Thymus (tissue), 11 donors: ENCODE measurements at regions not wholly inside any gene's neighbourhood (a gene's known extent, or its start where the extent isn't known, plus 50 kb on each side); places are given as distances from the start of the nearest gene placed in this dataset.

ENCODE experiments used
- DNase-seq, 9 donors: peaks; one replicate each; pipeline ENCODE4 v3.0.0-alpha.2; 2013; ENCODE audit warnings: low spot score in 9 of 9, low read depth in 6 of 9, missing footprints in 1 of 9
- H3K27ac ChIP-seq, 2 donors: one replicate each; pipeline ENCODE4 v1.5.1; 2013; ENCODE audit warnings: control low read depth in 1 of 2, low read depth in 1 of 2, low read length in 1 of 2, mild to moderate bottlenecking in 1 of 2, moderate library complexity in 1 of 2
- H3K27me3 ChIP-seq, 2 donors: one replicate each; pipeline ENCODE4 v1.5.1; 2013; ENCODE audit warnings: low read length in 1 of 2; ENCODE audit not compliant: control insufficient read depth in 2 of 2, insufficient read depth in 1 of 2
- H3K36me3 ChIP-seq, 2 donors: one replicate each; pipeline ENCODE4 v1.5.1; 2013; ENCODE audit warnings: low read length in 1 of 2, mild to moderate bottlenecking in 1 of 2, moderate library complexity in 1 of 2; ENCODE audit not compliant: control insufficient read depth in 2 of 2, insufficient read depth in 2 of 2
- H3K4me1 ChIP-seq, 2 donors: one replicate each; pipeline ENCODE4 v1.5.1; 2013; ENCODE audit warnings: low read length in 2 of 2; ENCODE audit not compliant: control insufficient read depth in 2 of 2, insufficient read depth in 2 of 2
- H3K4me3 ChIP-seq, 2 donors: one replicate each; pipeline ENCODE4 v1.5.1; 2013; ENCODE audit warnings: low read length in 2 of 2, control low read depth in 1 of 2, mild to moderate bottlenecking in 1 of 2
- H3K9me3 ChIP-seq, 2 donors: one replicate each; pipeline ENCODE4 v1.5.1; 2013; ENCODE audit warnings: low read length in 1 of 2, mild to moderate bottlenecking in 1 of 2; ENCODE audit not compliant: control insufficient read depth in 2 of 2, insufficient read depth in 1 of 2
- WGBS: extraction: QIAGEN DNeasy Blood & Tissue Kit; methylation state at CpG from one replicate; pipeline ENCODE4 v1.1.7; 2013; 5-methylcytosine and 5-hydroxymethylcytosine counted together
- donor health status: healthy.

DNA sequence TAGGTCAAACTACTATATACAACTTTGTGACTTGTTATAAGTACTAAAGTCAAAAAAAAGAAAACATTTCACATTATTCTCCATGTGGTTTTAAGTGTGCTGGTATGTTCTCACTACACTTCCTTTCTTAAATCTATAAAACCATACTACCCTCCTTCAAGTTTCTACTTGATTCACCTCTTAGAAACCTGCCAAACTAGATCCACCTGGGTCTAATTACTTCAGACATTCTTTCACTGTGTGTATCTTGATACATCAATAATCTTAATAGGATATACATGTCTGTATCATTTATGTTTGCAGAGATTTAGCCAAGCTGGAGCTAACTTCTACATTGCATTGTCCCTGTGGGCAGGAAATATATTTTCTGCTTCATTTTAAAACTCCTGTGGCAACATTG is 1012.6 kb downstream of the EFNA5 start:
- H3K27ac ChIP-seq: no peak overlapping the region
- no peaks in the 10 kb centered on the region for H3K36me3 ChIP-seq
- DNase-seq: no peak
- no peaks in the 10 kb centered on the region for H3K27me3 ChIP-seq
- no peaks in the 10 kb centered on the region for H3K9me3 ChIP-seq
- no peaks in the 10 kb centered on the region for H3K4me1 ChIP-seq
- no peak overlapping the region for H3K4me3 ChIP-seq

DNA sequence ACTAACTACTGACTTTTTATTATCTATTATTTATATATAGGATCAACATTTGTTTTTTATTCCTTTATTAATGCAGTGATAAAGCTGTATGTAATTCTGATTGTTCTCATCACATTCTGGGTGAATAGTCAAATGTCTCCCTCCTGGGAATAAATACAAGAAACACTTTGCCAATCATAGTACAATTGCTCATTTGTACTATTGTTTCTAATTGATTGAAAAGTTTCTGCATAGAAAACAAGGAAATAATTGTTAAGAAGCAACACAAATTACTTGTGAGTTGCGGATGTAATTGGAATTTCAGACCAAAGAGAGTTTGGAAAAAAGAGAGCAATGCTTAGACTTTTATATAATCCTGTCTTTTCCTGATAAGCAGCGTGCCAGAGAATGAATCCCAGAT is 1013.9 kb downstream of the EFNA5 start:
- no peak overlapping the region for H3K4me3 ChIP-seq
- H3K27ac ChIP-seq: no peak overlapping the region
- no peak for DNase-seq
- WGBS: 92% methylated on average over 2 of the region's 2 CpGs
- H3K27me3 ChIP-seq: no peaks in the 10 kb centered on the region
- H3K36me3 ChIP-seq: no peaks in the 10 kb centered on the region
- no peaks in the 10 kb centered on the region for H3K4me1 ChIP-seq
- no peaks in the 10 kb centered on the region for H3K9me3 ChIP-seq

DNA sequence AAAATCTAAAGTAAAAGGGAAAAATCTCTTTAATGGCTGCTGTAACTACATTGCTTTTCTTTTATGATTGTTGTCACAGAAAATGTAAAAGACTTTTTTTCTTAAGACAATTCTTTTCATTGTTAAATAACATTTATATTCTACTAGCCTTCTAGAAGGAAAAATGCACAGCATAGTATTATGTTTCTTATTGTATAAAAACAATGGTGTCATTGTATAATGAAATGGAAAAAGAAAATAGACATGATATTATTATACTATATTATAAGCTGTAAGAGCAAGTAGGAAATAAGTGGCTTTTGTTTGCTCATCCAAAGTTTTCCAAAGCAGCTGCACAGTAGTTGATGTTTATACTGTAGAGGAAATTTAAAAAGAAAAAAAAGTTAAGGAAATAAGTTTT is 1021.7 kb downstream of the EFNA5 start:
- Histone ChIP-seq H3K4me3 (no peak overlapping the region), H3K27me3 (no peaks in the 10 kb centered on the region), H3K4me1 (no peaks in the 10 kb centered on the region), H3K27ac (no peak overlapping the region), H3K36me3 (no peaks in the 10 kb centered on the region), H3K9me3 (no peaks in the 10 kb centered on the region)
- DNase-seq: no peak

DNA sequence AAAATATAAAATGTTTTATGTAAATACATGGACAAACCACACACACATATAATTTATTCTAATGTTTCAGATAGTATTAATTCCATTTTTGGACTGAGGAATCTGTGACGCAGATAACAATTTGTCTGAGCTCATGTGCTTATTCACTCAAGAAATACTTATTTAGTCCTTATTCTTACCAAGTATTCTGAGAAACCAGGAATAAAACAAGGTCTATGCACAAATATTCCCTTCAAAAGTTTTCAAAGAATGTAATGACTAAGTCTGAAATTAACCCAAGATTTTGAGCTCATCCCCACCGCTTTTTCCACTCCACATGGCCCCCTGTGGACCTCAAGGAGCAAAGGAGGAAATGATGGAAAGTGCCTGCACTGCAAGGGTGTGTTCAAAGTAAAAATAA is 1022.3 kb downstream of the EFNA5 start:
- WGBS: 94% methylated on average over 2 of the region's 2 CpGs
- Histone ChIP-seq H3K9me3 (no peaks in the 10 kb centered on the region), H3K27ac (no peak overlapping the region), H3K36me3 (no peaks in the 10 kb centered on the region), H3K4me1 (no peaks in the 10 kb centered on the region), H3K4me3 (no peak overlapping the region), H3K27me3 (no peaks in the 10 kb centered on the region)
- no peak for DNase-seq

DNA sequence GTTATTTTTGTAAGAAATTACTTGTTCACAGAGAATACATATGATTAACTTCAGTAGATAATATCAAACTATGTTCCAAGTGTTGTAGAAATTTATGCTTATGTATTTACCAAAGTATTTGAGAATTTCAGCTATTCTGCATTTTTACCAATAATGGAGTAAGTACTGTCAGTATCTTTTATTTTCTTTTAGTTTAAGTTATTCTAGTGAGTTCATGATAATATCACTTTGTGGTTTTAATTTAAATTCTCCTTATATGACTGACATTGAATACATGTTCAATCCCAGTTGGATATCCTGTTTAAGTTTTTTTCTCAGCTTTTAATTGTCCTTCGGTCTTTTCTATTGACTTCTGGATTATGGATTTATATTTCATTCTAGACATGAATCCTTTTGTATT is 1024.6 kb downstream of the EFNA5 start:
- Histone ChIP-seq H3K4me3 (no peak overlapping the region), H3K4me1 (no peaks in the 10 kb centered on the region), H3K36me3 (no peaks in the 10 kb centered on the region), H3K27me3 (no peaks in the 10 kb centered on the region), H3K9me3 (no peaks in the 10 kb centered on the region), H3K27ac (no peak overlapping the region)
- 96% methylated on average over 1 of the region's 1 CpG for WGBS
- DNase-seq: no peak

DNA sequence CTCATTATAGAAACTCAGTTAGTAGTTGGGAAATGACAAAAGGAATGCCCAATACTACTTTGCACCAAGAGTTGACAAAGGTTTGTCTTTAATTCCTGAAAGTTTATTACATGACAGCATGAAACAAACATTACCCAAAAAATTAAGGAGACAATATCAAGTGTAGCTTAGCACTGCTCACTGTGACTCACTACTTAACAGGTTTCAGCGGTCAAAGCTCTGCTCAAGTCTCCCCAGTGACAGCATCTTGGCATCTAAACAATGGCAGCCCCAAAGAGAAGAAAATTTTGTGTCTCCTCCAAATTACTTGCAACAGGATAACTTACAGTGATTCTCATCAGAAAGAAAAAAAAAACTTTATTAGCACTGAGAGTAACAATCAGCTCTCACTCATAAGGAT is 1030.2 kb downstream of the EFNA5 start:
- H3K4me3 ChIP-seq: no peak overlapping the region
- no peaks in the 10 kb centered on the region for H3K27me3 ChIP-seq
- 86% methylated on average over 1 of the region's 1 CpG for WGBS
- no peak overlapping the region for H3K27ac ChIP-seq
- no peaks in the 10 kb centered on the region for H3K9me3 ChIP-seq
- H3K4me1 ChIP-seq: no peaks in the 10 kb centered on the region
- no peak for DNase-seq
- H3K36me3 ChIP-seq: no peaks in the 10 kb centered on the region

DNA sequence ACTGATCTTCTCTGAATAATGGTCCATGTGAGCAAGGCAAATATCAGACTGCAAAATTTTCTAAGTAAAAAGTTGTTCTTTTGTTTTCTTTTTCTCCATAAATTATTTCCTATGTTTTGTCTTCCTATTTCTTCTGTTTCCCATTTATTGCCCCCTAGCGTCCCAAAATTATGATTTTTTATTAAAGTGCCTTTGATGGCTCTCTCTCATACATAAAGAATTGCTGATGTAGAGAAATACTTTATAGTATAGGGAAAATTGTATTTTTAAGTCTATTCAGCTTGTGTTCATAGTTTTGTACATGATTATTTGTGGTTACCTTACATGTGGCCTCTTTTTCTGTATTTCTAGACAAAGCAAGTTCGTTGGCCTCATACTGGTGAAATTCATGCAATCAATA is 1031.2 kb downstream of the EFNA5 start:
- Histone ChIP-seq H3K27ac (no peak overlapping the region), H3K36me3 (no peaks in the 10 kb centered on the region), H3K27me3 (no peaks in the 10 kb centered on the region), H3K4me1 (no peaks in the 10 kb centered on the region), H3K4me3 (no peak overlapping the region), H3K9me3 (no peaks in the 10 kb centered on the region)
- no peak for DNase-seq
- 80% methylated on average over 2 of the region's 2 CpGs for WGBS

DNA sequence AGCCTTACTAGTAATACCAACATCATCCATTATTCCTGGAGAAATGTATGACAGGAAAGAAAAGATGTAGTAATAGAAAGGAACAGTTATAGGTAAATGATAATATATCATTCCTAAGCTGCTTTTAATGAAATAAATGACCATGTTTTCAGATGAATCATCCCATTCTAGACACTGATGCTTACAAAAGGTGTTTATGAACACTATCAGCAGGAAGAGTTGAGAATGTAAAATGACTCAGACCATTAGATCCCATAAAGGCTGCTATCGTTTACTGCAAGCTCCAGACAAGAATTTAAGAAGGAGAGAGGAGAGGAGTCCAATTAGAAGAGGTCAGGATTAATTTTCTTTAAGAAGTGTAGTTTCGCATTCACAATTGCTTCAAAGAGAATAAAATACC is 1033.5 kb downstream of the EFNA5 start:
- no peak overlapping the region for H3K4me3 ChIP-seq
- no peak for DNase-seq
- no peaks in the 10 kb centered on the region for H3K36me3 ChIP-seq
- no peaks in the 10 kb centered on the region for H3K9me3 ChIP-seq
- H3K27ac ChIP-seq: no peak overlapping the region
- 94% methylated on average over 2 of the region's 2 CpGs for WGBS
- no peaks in the 10 kb centered on the region for H3K4me1 ChIP-seq
- no peaks in the 10 kb centered on the region for H3K27me3 ChIP-seq

DNA sequence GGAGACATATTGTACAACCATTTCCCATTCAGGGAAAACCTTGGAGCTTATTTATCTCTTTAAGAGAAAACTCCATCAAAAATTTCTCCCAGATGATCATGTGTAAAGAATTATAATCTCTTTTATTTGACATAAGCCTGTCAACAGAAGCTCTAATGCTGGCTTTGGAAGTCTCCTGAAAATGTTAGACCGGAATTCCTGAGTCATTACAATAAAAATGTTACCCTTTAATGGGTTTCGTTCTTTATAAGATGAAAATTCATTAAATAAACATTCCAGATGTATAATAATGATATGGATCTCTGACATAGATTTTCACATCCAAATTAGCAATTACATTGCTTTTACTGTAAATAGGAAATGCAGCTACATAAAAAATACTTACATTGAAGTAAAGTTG is 1036.4 kb downstream of the EFNA5 start:
- Histone ChIP-seq H3K36me3 (no peaks in the 10 kb centered on the region), H3K4me1 (no peaks in the 10 kb centered on the region), H3K9me3 (no peaks in the 10 kb centered on the region), H3K27me3 (no peaks in the 10 kb centered on the region), H3K27ac (no peak overlapping the region), H3K4me3 (no peak overlapping the region)
- DNase-seq: no peak
- WGBS: 93% methylated on average over 2 of the region's 2 CpGs

DNA sequence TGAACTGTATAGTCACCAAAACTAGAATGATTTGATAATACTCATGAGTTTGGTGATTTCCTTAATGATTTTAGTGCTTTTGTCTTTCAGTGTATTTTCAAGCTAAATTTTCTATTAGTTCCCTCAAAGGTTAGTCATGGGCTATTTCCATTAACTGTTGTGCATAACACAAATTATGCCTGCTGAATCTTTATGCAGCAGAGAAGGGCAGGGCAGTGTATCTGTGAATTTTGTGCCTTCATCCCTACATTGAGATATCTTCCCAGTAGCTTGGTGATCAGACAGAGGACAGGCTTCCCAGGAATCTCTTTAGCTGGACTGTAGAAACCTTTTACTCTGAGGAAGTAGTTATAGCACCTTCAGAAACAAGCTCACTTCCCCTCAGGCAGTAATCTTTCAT is 1036.9 kb downstream of the EFNA5 start:
- no peaks in the 10 kb centered on the region for H3K36me3 ChIP-seq

More for the DNA sequence above, 1036.9 kb downstream of the EFNA5 start:
- no peak overlapping the region for H3K27ac ChIP-seq
- no peak for DNase-seq
- H3K27me3 ChIP-seq: no peaks in the 10 kb centered on the region
- H3K4me1 ChIP-seq: no peaks in the 10 kb centered on the region
- H3K9me3 ChIP-seq: no peaks in the 10 kb centered on the region
- H3K4me3 ChIP-seq: no peak overlapping the region
